Neural cell (in vitro differentiated cells): ENCODE measurements at regions not wholly inside any gene's neighbourhood (a gene's known extent, or its start where the extent isn't known, plus 50 kb on each side); places are given as distances from the start of the nearest gene placed in this dataset.

Source experiments
- H2AFZ ChIP-seq: fragments of 200-600, 300-800 bp; sonication (generic), shearing (Covaris generic); 2 replicates; pipeline ENCODE4 v1.6.0; 2014; ENCODE audit warnings: low read depth, mild to moderate bottlenecking, antibody characterized with exemption, low read length, moderate library complexity
- H3F3A ChIP-seq: fragments of 200-600 bp; shearing (Covaris generic); 2 replicates; pipeline ENCODE4 v1.6.1; 2016; ENCODE audit warnings: mild to moderate bottlenecking, moderate library complexity, mixed read lengths, antibody characterized with exemption, low read length; ENCODE audit not compliant: insufficient read depth, poor library complexity, severe bottlenecking
- H3K27ac ChIP-seq: fragments of 200-600, 300-800 bp; sonication (generic), shearing (Covaris generic); 2 replicates; pipeline ENCODE4 v1.5.1; 2014; ENCODE audit warnings: mild to moderate bottlenecking, low read length, moderate library complexity
- H3K27me3 ChIP-seq: fragments of 300-800, 200-600 bp; sonication (generic), shearing (Covaris generic); 2 replicates; pipeline ENCODE4 v1.6.0; 2014; ENCODE audit warnings: mild to moderate bottlenecking, low read depth, low read length, moderate library complexity; ENCODE audit not compliant: insufficient read depth
- H3K36me3 ChIP-seq: fragments of 300-800, 200-600 bp; sonication (generic), shearing (Covaris generic); 2 replicates; pipeline ENCODE4 v1.5.1; 2014; ENCODE audit warnings: mild to moderate bottlenecking, antibody characterized with exemption, low read length, moderate library complexity; ENCODE audit not compliant: insufficient read depth
- H3K4me2 ChIP-seq: fragments of 300-800, 200-600 bp; sonication (generic), shearing (Covaris generic); 2 replicates; pipeline ENCODE4 v1.6.0; 2014; ENCODE audit warnings: mild to moderate bottlenecking, low read length
- H3K4me3 ChIP-seq: fragments of 300-800, 200-600 bp; sonication (generic), shearing (Covaris generic); 2 replicates; pipeline ENCODE4 v1.5.1; 2014; ENCODE audit warnings: mild to moderate bottlenecking, low read length, moderate library complexity
- H3K79me2 ChIP-seq: fragments of 200-600 bp; shearing (Covaris generic); replicated peaks from 2 replicates; pipeline ENCODE4 v1.6.0; 2014; ENCODE audit warnings: mild to moderate bottlenecking, low read length, moderate library complexity; ENCODE audit not compliant: insufficient read depth
- H3K9ac ChIP-seq: fragments of 300-800, 200-600 bp; sonication (generic), shearing (Covaris generic); 2 replicates; pipeline ENCODE4 v1.6.1; 2016; ENCODE audit warnings: mild to moderate bottlenecking, low read length, mixed read lengths
- H3K9me2 ChIP-seq: fragments of 200-600 bp; shearing (Covaris generic); 2 replicates; pipeline ENCODE4 v1.6.1; 2016; ENCODE audit warnings: mild to moderate bottlenecking, low read length, mixed read lengths; ENCODE audit not compliant: insufficient read depth
- H3K9me3 ChIP-seq: fragments of 200-600, 300-800 bp; sonication (generic), shearing (Covaris generic); 2 replicates; pipeline ENCODE4 v1.6.1; 2016; ENCODE audit warnings: mild to moderate bottlenecking, mixed run types, low read length, moderate library complexity, mixed read lengths
- H4K20me1 ChIP-seq: fragments of 200-600 bp; shearing (Covaris generic); 2 replicates; pipeline ENCODE4 v1.6.1; 2016; ENCODE audit warnings: mild to moderate bottlenecking, mixed run types; ENCODE audit not compliant: insufficient read depth
- CTCF ChIP-seq: fragments of 450-650 bp; IDR thresholded peaks from 2 replicates; pipeline ENCODE4 v1.5.1; 2014; ENCODE audit warnings: antibody characterized with exemption, mild to moderate bottlenecking, moderate library complexity; ENCODE audit not compliant: poor library complexity, severe bottlenecking
- EP300 ChIP-seq: fragments of 450-650 bp; conservative IDR thresholded peaks from 2 replicates; pipeline ENCODE4 v1.6.1; 2014; ENCODE audit warnings: antibody characterized with exemption, mild to moderate bottlenecking, moderate library complexity; ENCODE audit not compliant: poor library complexity, severe bottlenecking
- EZH2 ChIP-seq: fragments of 200-600, 300-800 bp; shearing (Covaris generic), sonication (generic); IDR thresholded peaks from 2 replicates; pipeline ENCODE4 v1.6.1; 2014; ENCODE audit warnings: antibody characterized with exemption, low read length, borderline replicate concordance, mild to moderate bottlenecking; ENCODE audit not compliant: insufficient read depth, poor library complexity, severe bottlenecking
- MXI1 ChIP-seq: fragments of 450-650 bp; conservative IDR thresholded peaks from 2 replicates; pipeline ENCODE4 v1.6.1; 2014; ENCODE audit warnings: antibody characterized with exemption, mild to moderate bottlenecking; ENCODE audit not compliant: poor library complexity, severe bottlenecking
- POLR2AphosphoS5 ChIP-seq: IDR thresholded peaks from 2 replicates; pipeline ENCODE4 v1.6.1; 2012
- RAD21 ChIP-seq: fragments of 450-650 bp; conservative IDR thresholded peaks from 2 replicates; pipeline ENCODE4 v1.6.1; 2014; ENCODE audit warnings: antibody characterized with exemption, mild to moderate bottlenecking, moderate library complexity
- REST ChIP-seq: IDR thresholded peaks from 2 replicates; pipeline ENCODE4 v1.6.1; 2012; ENCODE audit warnings: borderline replicate concordance
- SMC3 ChIP-seq: fragments of 450-650 bp; conservative IDR thresholded peaks from 2 replicates; pipeline ENCODE4 v1.6.1; 2014; ENCODE audit warnings: antibody characterized with exemption, mild to moderate bottlenecking, moderate library complexity; ENCODE audit not compliant: poor library complexity
- TAF1 ChIP-seq: IDR thresholded peaks from 2 replicates; pipeline ENCODE4 v1.6.1; 2012; ENCODE audit warnings: low read depth

GRCh38 chrX:30150196-30150895 is 65.0 kb upstream of the MAGEB2 start:
- no peak overlapping the region for H3K27ac ChIP-seq
- H3K9ac ChIP-seq: no peak overlapping the region
- no peaks in the 10 kb centered on the region for H3K79me2 ChIP-seq
- H3K4me3 ChIP-seq: no peak overlapping the region
- no peaks in the 10 kb centered on the region for H3K9me2 ChIP-seq
- no peak overlapping the region for H3K4me2 ChIP-seq
- no peaks in the 10 kb centered on the region for H3K36me3 ChIP-seq
- H3F3A ChIP-seq: no peaks in the 10 kb centered on the region
- H3K27me3 ChIP-seq: no peaks in the 10 kb centered on the region
- TF ChIP-seq EP300 (no peak), CTCF (no peak), SMC3 (no peak), POLR2AphosphoS5 (no peak), REST (no peak), RAD21 (no peak), TAF1 (no peak), EZH2 (no peak), MXI1 (no peak)
- H4K20me1 ChIP-seq: no peaks in the 10 kb centered on the region
- no peak overlapping the region for H2AFZ ChIP-seq
- H3K9me3 ChIP-seq: no peaks in the 10 kb centered on the region

- Histone ChIP-seq H3F3A (no peaks in the 10 kb centered on the region), H3K9me3 (no peaks in the 10 kb centered on the region), H3K27me3 (no peaks in the 10 kb centered on the region), H4K20me1 (no peaks in the 10 kb centered on the region), H3K9ac (no peak overlapping the region), H3K9me2 (no peaks in the 10 kb centered on the region), H2AFZ (no peak overlapping the region), H3K36me3 (no peaks in the 10 kb centered on the region), H3K4me2 (no peak overlapping the region), H3K79me2 (no peaks in the 10 kb centered on the region), H3K27ac (no peak overlapping the region), H3K4me3 (no peak overlapping the region)
- TF ChIP-seq EP300 (no peak), EZH2 (no peak), POLR2AphosphoS5 (no peak), MXI1 (no peak), CTCF (no peak), RAD21 (no peak), REST (no peak), SMC3 (no peak), TAF1 (no peak)
Observed at GRCh38 chrX:30151964-30152363, 63.4 kb upstream of the MAGEB2 start.
